KG1 (cell line): ENCODE measurements at regions not wholly inside any gene's neighbourhood (a gene's known extent, or its start where the extent isn't known, plus 50 kb on each side); places are given as distances from the start of the nearest gene placed in this dataset.

Experiments
- DNase-seq: peaks from one replicate; lab custom pipeline; 2025; lab: John Stamatoyannopoulos, UW

GRCh38 chr5:152869971-152870370 is 464.9 kb upstream of the NMUR2 start:
- DNase-seq, result no peak

GRCh38 chr5:152882621-152883020 is 477.5 kb upstream of the NMUR2 start:
- DNase-seq, result no peak

- no peak for DNase-seq
Measured at GRCh38 chr5:152883066-152883775, 478.1 kb upstream of the NMUR2 start.

- DNase-seq, result no peak
Measured at GRCh38 chr5:152884006-152884405, 478.9 kb upstream of the NMUR2 start.

GRCh38 chr5:152900332-152900731 is 495.3 kb upstream of the NMUR2 start:
- DNase-seq, result no peak

GRCh38 chr5:152901754-152902153 is 496.7 kb upstream of the NMUR2 start:
- no peak for DNase-seq

- no peak for DNase-seq
Measured at GRCh38 chr5:152905286-152905685, 500.2 kb upstream of the NMUR2 start.

GRCh38 chr5:152907488-152908245 is 502.6 kb upstream of the NMUR2 start:
- DNase-seq, result no peak

- no peak for DNase-seq
Measured at GRCh38 chr5:152912924-152913323, 507.8 kb upstream of the NMUR2 start.

GRCh38 chr5:152932621-152933020 is 527.5 kb upstream of the NMUR2 start:
- DNase-seq, result no peak

- DNase-seq, result no peak
Measured at GRCh38 chr5:152933056-152933455, 528.0 kb upstream of the NMUR2 start.

GRCh38 chr5:152938630-152939029 is 533.6 kb upstream of the NMUR2 start:
- no peak for DNase-seq

GRCh38 chr5:152942633-152943336 is 537.7 kb upstream of the NMUR2 start:
- no peak for DNase-seq

- DNase-seq, result no peak
Measured at GRCh38 chr5:152953788-152954483, 536.5 kb upstream of the GRIA1 start.

- DNase-seq, result no peak
Measured at GRCh38 chr5:152956943-152957613, 533.4 kb upstream of the GRIA1 start.

GRCh38 chr5:152978141-152978835 is 512.2 kb upstream of the GRIA1 start:
- DNase-seq, result no peak

- no peak for DNase-seq
Measured at GRCh38 chr5:152987131-152987530, 503.3 kb upstream of the GRIA1 start.

GRCh38 chr5:152990217-152990616 is 500.3 kb upstream of the GRIA1 start:
- no peak for DNase-seq

GRCh38 chr5:152990649-152991048 is 499.8 kb upstream of the GRIA1 start:
- no peak for DNase-seq

GRCh38 chr5:152994033-152994680 is 496.3 kb upstream of the GRIA1 start:
- DNase-seq, result no peak
